GM12878 (cell line): ENCODE measurements at regions not wholly inside any gene's neighbourhood (a gene's known extent, or its start where the extent isn't known, plus 50 kb on each side); places are given as distances from the start of the nearest gene placed in this dataset.

Experiments used
- CHD2 ChIP-seq: IDR thresholded peaks from 2 replicates; pipeline ENCODE4 v1.6.1; 2011; ENCODE audit warnings: low read depth, low read length, improper control_type of control experiment, borderline replicate concordance
- EGR1 ChIP-seq, 2 experiments: IDR thresholded peaks; 1 replicate in 1 of 2; 2 replicates in 1 of 2; pipeline ENCODE4 v1.6.1; 2011 to 2012; ENCODE audit warnings: low read depth in 2 of 2, low read length in 2 of 2, borderline replicate concordance in 1 of 2, mild to moderate bottlenecking in 1 of 2, moderate library complexity in 1 of 2
- EZH2 ChIP-seq: IDR thresholded peaks from 2 replicates; pipeline ENCODE4 v1.6.1; 2012; ENCODE audit warnings: low read depth, mild to moderate bottlenecking, control low read depth, inconsistent platforms, low read length, borderline replicate concordance; ENCODE audit not compliant: control insufficient read depth
- JUND ChIP-seq: IDR thresholded peaks from 2 replicates; pipeline ENCODE4 v1.6.1; 2012; ENCODE audit warnings: low read depth, mild to moderate bottlenecking, low read length, improper control_type of control experiment, moderate library complexity
- KDM1A ChIP-seq: fragments of 200-600 bp; sonication (generic); IDR thresholded peaks from 2 replicates; pipeline ENCODE4 v1.6.1; 2016; ENCODE audit warnings: borderline replicate concordance
- POLR2AphosphoS5 ChIP-seq: IDR thresholded peaks from 2 replicates; pipeline ENCODE4 v1.6.1; 2011; ENCODE audit warnings: mild to moderate bottlenecking, low read length, inconsistent platforms
- TF ChIP-seq, protein P1 (sequence below): IDR thresholded peaks from 2 replicates; pipeline ENCODE4 v1.6.1; 2012; ENCODE audit warnings: low read depth, low read length, improper control_type of control experiment
- TF ChIP-seq, protein P2 (sequence below), 3 experiments: IDR thresholded peaks in 2 of 3; conservative IDR thresholded peaks in 1 of 3; 2 replicates each; pipeline ENCODE4 v1.5.1; 2011; ENCODE audit warnings: low read depth in 3 of 3, low read length in 3 of 3, mild to moderate bottlenecking in 3 of 3, control low read depth in 2 of 3, moderate library complexity in 2 of 3, inconsistent platforms in 1 of 3, mixed read lengths in 1 of 3; ENCODE audit not compliant: control insufficient read depth in 2 of 3, insufficient read depth in 1 of 3; ENCODE audit errors: extremely low read depth in 1 of 3
- TF ChIP-seq, protein P3 (sequence below): IDR thresholded peaks from 2 replicates; pipeline ENCODE4 v1.6.1; 2011; ENCODE audit warnings: low read depth, low read length, improper control_type of control experiment, borderline replicate concordance
- TF ChIP-seq, protein P4 (sequence below): IDR thresholded peaks from 2 replicates; pipeline ENCODE4 v1.6.1; 2011; ENCODE audit warnings: borderline replicate concordance, low read depth, mild to moderate bottlenecking, moderate library complexity, mixed read lengths, low read length; ENCODE audit not compliant: insufficient read depth; ENCODE audit errors: extremely low read length

DNA sequence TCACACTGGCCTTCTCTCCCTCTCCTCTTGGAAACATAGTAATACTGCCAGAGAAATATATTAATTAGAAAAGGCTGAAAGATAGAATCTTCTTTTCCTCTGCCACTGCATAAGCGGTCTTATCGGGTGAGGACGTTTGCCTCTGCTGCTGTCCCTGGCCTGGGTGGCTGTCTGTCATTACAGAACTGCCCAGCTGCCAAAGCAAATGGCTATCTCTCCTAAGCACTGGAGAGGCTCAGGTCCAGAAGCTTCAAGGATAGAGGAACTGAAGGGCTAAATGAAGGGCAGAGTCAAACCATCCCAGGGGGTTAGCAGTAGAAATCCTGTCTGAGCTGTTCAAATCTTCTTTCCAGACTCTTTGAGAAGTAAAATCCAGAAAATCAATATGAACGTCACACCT is 198.6 kb upstream of the CAND1 start:
- no peak for TF ChIP-seq EZH2
- TF ChIP-seq KDM1A: no peak
- TF ChIP-seq, protein P1, sequence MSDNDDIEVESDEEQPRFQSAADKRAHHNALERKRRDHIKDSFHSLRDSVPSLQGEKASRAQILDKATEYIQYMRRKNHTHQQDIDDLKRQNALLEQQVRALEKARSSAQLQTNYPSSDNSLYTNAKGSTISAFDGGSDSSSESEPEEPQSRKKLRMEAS: no peak
- TF ChIP-seq, protein P2, sequence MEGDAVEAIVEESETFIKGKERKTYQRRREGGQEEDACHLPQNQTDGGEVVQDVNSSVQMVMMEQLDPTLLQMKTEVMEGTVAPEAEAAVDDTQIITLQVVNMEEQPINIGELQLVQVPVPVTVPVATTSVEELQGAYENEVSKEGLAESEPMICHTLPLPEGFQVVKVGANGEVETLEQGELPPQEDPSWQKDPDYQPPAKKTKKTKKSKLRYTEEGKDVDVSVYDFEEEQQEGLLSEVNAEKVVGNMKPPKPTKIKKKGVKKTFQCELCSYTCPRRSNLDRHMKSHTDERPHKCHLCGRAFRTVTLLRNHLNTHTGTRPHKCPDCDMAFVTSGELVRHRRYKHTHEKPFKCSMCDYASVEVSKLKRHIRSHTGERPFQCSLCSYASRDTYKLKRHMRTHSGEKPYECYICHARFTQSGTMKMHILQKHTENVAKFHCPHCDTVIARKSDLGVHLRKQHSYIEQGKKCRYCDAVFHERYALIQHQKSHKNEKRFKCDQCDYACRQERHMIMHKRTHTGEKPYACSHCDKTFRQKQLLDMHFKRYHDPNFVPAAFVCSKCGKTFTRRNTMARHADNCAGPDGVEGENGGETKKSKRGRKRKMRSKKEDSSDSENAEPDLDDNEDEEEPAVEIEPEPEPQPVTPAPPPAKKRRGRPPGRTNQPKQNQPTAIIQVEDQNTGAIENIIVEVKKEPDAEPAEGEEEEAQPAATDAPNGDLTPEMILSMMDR (IDR thresholded peaks at IDR 0.05 in 2 of 3, conservative IDR thresholded peaks at IDR 0.05 in 1 of 3; ENCODE audit: control insufficient read depth in 2 of 3, extremely low read depth in 1 of 3, insufficient read depth in 1 of 3, low read depth in 3 of 3, low read length in 3 of 3): no peak
- no peak for TF ChIP-seq POLR2AphosphoS5
- TF ChIP-seq JUND: no peak
- no peak for TF ChIP-seq EGR1 (IDR thresholded peaks at IDR 0.05; ENCODE audit: borderline replicate concordance in 1 of 2, low read depth in 2 of 2, low read length in 2 of 2)
- TF ChIP-seq, protein P3, sequence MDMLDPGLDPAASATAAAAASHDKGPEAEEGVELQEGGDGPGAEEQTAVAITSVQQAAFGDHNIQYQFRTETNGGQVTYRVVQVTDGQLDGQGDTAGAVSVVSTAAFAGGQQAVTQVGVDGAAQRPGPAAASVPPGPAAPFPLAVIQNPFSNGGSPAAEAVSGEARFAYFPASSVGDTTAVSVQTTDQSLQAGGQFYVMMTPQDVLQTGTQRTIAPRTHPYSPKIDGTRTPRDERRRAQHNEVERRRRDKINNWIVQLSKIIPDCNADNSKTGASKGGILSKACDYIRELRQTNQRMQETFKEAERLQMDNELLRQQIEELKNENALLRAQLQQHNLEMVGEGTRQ: no peak
- no peak for TF ChIP-seq CHD2
- TF ChIP-seq, protein P4, sequence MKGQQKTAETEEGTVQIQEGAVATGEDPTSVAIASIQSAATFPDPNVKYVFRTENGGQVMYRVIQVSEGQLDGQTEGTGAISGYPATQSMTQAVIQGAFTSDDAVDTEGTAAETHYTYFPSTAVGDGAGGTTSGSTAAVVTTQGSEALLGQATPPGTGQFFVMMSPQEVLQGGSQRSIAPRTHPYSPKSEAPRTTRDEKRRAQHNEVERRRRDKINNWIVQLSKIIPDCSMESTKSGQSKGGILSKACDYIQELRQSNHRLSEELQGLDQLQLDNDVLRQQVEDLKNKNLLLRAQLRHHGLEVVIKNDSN: no peak
